ENCODE measurements at regions not wholly inside any gene's neighbourhood (a gene's known extent, or its start where the extent isn't known, plus 50 kb on each side); places are given as distances from the start of the nearest gene placed in this dataset.

DNA sequence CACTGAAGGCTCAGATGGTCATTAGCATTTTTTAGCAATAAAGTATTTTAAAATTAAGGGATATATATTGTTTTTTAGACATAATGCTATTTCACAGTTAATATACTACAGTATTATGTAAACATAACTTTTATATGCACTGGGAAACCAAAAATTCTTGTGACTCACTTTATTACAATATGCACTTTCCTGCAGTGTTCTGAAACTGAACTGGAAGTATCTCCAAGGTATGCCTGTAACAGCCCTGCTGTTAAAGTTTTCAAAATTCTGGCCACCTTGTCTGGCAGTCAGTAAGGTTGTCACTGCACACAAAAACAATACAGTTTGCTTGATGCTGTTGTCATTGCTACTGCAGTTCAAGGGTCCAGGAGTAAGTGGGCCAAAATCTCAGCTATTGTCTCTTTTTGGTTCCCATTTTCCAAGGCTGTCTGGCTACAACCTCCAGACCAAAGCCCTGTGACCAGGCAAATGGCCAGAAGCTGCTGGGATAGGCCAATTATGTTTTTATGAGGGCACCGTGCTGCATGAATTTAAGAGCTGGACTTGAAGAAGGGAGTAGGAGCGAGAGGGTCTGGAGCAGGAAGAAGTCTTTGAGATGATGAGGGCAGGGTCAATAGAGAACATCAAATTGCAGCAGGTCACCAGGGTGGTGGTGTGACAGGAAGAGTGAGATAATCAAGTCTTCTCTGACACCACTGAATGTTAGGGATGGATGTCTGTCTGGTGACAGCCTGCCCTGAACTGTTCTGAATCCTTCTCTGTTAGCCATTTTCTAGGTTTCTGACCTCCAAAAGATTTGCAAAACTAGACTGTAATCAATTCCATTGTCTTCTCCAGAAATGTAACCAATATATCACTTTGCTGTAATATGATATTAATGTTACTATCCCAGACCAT, 82.3 kb upstream of the CACHD1 start:
- no peak for DNase-seq (ENCODE audit: low read depth)
- TF ChIP-seq CTCF (IDR thresholded peaks at IDR 0.05; ENCODE audit: low read depth, low read length, missing control alignments), result no peak
- H3K4me3 ChIP-seq (ENCODE audit: low read depth, low read length), result no peak overlapping the region

GRCh38 chr1:64388336-64388735, 81.6 kb upstream of the CACHD1 start:
- no peak for TF ChIP-seq CTCF (IDR thresholded peaks at IDR 0.05; ENCODE audit: low read depth, low read length, missing control alignments)
- no peak for DNase-seq (ENCODE audit: low read depth)
- H3K4me3 ChIP-seq (ENCODE audit: low read depth, low read length), result no peak overlapping the region

GRCh38 chr1:64392109-64392508, 77.8 kb upstream of the CACHD1 start:
- no peak for TF ChIP-seq CTCF (IDR thresholded peaks at IDR 0.05; ENCODE audit: low read depth, low read length, missing control alignments)
- H3K4me3 ChIP-seq (ENCODE audit: low read depth, low read length), result no peak overlapping the region
- DNase-seq (ENCODE audit: low read depth), result no peak

- no peak for TF ChIP-seq CTCF (IDR thresholded peaks at IDR 0.05; ENCODE audit: low read depth, low read length, missing control alignments)
- no peak overlapping the region for H3K4me3 ChIP-seq (ENCODE audit: low read depth, low read length)
- DNase-seq (ENCODE audit: low read depth), result no peak
Measured at GRCh38 chr1:64393790-64394189, 76.1 kb upstream of the CACHD1 start.

DNA sequence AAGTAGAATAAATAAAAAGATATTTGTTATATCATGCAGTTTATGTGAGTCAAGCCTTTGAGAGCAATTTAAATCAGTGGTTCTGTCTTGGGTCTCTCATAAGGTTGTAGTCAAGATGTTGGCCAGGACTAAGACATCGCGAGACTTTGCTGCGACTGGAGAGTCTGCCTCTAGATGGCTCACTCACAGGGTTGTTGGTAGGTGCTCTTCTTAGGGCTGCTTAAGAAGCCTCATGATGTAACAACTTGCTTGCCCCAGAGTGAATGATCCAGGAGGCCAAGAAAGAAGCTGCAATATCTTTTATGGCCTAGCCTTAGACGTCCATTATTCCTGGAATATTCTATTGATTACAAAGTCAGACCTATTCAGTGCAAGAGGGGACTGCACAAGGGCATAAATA, 73.1 kb upstream of the CACHD1 start:
- no peak overlapping the region for H3K4me3 ChIP-seq (ENCODE audit: low read depth, low read length)
- peak; percentile 27 for TF ChIP-seq CTCF (IDR thresholded peaks at IDR 0.05; ENCODE audit: low read depth, low read length, missing control alignments)
- DNase-seq (ENCODE audit: low read depth), result no peak

DNA sequence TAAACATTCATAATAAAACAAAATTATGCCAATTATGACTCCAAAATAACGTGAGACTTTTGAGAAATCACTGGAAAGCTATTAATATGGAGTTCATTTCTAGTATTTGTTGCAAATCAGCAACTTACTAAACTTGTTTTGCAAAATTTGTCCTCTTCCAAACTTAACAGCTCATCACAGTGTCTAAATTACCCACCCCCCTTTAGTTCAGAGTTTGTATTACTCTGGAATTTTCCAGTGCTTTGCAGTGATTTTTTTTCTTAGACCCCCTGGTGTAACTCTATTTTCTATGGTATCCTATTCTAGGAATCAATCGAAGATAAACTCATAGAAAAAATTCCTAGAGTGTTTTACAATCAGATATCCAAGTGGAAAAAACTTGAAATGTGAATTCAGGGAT, 72.4 kb upstream of the CACHD1 start:
- no peak for TF ChIP-seq CTCF (IDR thresholded peaks at IDR 0.05; ENCODE audit: low read depth, low read length, missing control alignments)
- no peak for DNase-seq (ENCODE audit: low read depth)

DNA sequence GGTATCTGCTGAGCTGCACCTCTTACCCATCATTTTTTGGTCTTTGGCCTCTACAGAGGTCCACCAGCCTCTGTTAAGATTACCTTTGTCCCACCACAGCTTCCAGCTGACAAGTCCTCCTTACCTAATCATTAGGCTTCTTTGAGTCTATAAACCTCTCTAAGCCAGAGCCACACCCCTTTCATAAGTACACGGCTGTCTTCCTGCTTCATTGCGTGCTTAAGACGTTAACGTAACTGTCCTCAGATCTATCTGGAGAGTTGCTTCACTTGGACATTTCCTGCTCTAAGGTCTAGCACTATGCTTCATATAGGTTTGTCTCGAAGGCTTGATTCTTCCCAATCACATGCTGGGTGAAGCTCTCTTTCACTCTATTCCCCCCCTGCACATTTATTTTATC, 71.0 kb upstream of the CACHD1 start:
- DNase-seq (ENCODE audit: low read depth), result no peak
- no peak for TF ChIP-seq CTCF (IDR thresholded peaks at IDR 0.05; ENCODE audit: low read depth, low read length, missing control alignments)
- no peak overlapping the region for H3K4me3 ChIP-seq (ENCODE audit: low read depth, low read length)

More for the DNA sequence above, 72.4 kb upstream of the CACHD1 start:
- H3K4me3 ChIP-seq (ENCODE audit: low read depth, low read length), result no peak overlapping the region
